HG03457 (cell line): ENCODE measurements at regions not wholly inside any gene's neighbourhood (a gene's known extent, or its start where the extent isn't known, plus 50 kb on each side); places are given as distances from the start of the nearest gene placed in this dataset.

Source experiments
- ATAC-seq: cut with Tn5 transposase; IDR thresholded peaks from one replicate; pipeline ENCODE4 v1.9.1; 2021; ENCODE audit warnings: moderate number of reproducible peaks; ENCODE audit not compliant: unreplicated experiment

- ATAC-seq = no peak
These were observed 173.8 kb upstream of the PITX1 start for GRCh38 chr5:135207866-135208265.

- no peak for ATAC-seq
These were observed 172.8 kb upstream of the PITX1 start for GRCh38 chr5:135206862-135207261.

GRCh38 chr5:135205632-135206349 is 171.8 kb upstream of the PITX1 start:
- no peak for ATAC-seq

- ATAC-seq = no peak
These were observed 170.1 kb upstream of the PITX1 start for GRCh38 chr5:135204151-135204600.

- no peak for ATAC-seq
These were observed 169.6 kb upstream of the PITX1 start for GRCh38 chr5:135203593-135204036.

GRCh38 chr5:135203019-135203418 is 169.0 kb upstream of the PITX1 start:
- ATAC-seq = no peak

- no peak for ATAC-seq
These were observed 165.9 kb upstream of the PITX1 start for GRCh38 chr5:135199919-135200318.

- ATAC-seq = no peak
These were observed 162.5 kb upstream of the PITX1 start for GRCh38 chr5:135196483-135196882.

GRCh38 chr5:135195270-135195608 is 161.2 kb upstream of the PITX1 start:
- no peak for ATAC-seq

- ATAC-seq = no peak
These were observed 160.7 kb upstream of the PITX1 start for GRCh38 chr5:135194573-135195269.

- ATAC-seq = no peak
These were observed 160.1 kb upstream of the PITX1 start for GRCh38 chr5:135194126-135194488.

- ATAC-seq = no peak
These were observed 159.4 kb upstream of the PITX1 start for GRCh38 chr5:135193213-135194125.

- no peak for ATAC-seq
These were observed 158.3 kb upstream of the PITX1 start for GRCh38 chr5:135192351-135192750.

GRCh38 chr5:135191084-135191826 is 157.2 kb upstream of the PITX1 start:
- ATAC-seq = peak; percentile 92

- ATAC-seq = no peak
These were observed 156.5 kb upstream of the PITX1 start for GRCh38 chr5:135190416-135191083.

- no peak for ATAC-seq
These were observed 155.0 kb upstream of the PITX1 start for GRCh38 chr5:135189024-135189423.

- ATAC-seq = no peak
These were observed 154.3 kb upstream of the PITX1 start for GRCh38 chr5:135188233-135188914.

- no peak for ATAC-seq
These were observed 152.9 kb upstream of the PITX1 start for GRCh38 chr5:135186662-135187522.
